SHP77 treated with DMSO at 0.1 percent for 48 hours (cell line): ENCODE measurements at regions not wholly inside any gene's neighbourhood (a gene's known extent, or its start where the extent isn't known, plus 50 kb on each side); places are given as distances from the start of the nearest gene placed in this dataset.

Experiments
- DNase-seq: peaks from one replicate; lab custom pipeline; 2025; lab: John Stamatoyannopoulos, UW

DNA sequence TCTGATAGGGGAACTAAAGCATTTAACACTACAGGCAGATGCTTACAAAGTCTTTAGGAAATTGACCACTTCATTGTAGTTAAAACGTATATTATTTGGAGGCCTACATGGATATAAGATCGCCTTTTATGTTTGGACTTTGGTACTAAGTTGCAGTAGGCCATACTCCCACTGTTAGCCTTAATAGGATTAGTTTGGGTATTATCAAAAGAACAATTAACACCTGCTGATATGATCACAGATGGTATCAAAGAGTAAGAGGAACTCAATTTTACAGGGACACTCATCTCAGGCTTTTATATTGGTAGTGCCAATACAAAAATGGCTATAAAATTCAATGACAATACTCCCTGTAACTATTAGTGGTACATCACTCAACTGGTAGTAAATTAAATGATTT is 1183.0 kb downstream of the MAT2B start:
- no peak for DNase-seq

DNA sequence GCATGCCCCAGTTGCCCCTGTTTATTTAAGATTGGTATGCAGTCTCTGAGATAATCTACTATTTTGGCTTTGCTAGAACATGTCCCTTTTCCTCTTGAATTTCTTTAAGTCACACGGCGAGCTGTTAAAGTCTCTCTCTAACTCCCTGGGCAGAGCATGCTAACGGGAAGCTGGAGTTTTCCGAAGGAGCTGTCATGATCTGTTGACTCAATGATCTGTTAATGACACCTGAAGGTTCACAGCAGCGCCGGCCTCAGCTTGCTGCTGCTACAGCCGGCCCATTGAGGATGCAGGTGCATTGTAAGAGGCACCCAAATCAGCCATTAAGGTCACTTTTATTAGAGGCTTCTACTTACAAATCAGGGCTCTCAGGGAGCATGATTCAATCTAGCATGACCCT is 1203.4 kb downstream of the MAT2B start:
- no peak for DNase-seq

DNA sequence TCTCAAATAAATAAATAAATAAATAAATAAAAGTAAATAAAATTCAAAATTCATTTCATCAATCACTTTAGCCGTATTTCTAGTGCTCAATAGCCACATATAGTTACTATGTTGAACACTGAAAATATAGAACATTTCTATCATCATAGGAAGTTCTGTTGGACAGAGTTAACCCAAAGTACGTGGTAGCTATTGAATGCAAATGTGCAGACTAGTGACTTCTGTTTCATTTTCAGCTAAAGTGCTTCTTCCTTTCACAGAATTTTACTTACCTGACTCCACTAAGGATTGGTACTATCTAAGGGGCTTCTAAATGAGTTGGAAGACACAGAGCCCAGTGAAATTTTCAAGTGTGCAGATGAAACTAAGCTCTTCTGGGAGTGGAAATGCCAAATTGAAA is 1208.3 kb downstream of the MAT2B start:
- no peak for DNase-seq

DNA sequence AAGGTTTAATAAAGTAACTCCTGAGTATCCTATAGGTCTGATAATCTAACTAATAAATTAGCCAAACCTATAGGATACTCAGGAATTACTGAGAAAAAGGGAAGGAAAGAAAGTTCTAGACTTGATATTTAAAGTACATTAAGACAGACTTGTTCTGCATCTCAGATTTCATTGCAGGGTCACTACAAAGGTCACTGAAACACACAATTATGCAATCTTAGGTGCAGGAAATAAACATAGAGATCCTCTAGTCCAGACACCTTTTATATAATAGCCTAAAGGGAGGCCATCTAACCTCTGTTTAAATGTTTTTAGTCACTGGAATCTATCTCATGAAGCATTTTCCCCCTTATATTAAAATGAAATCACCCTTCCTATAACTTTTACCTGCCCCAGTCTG is 1215.7 kb downstream of the MAT2B start:
- DNase-seq = no peak

DNA sequence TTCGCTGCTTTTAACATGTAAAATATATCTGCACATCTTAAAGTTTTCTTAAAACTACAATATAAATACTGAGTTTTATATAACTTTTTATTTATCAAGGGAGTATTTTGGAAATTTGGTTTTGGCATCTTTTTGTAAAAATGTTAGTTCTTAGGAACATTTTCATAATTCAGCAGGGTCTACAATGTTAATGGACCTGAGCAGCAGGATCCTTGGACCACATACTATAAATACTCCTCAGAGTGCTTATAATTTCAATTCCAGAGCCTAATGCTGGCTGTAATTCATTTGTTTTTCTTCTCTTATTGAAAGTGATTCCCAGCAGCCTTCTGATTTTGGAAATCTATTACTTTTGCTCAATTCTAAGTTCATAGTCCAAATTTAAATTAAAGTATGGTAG is 1216.2 kb downstream of the MAT2B start:
- no peak for DNase-seq

DNA sequence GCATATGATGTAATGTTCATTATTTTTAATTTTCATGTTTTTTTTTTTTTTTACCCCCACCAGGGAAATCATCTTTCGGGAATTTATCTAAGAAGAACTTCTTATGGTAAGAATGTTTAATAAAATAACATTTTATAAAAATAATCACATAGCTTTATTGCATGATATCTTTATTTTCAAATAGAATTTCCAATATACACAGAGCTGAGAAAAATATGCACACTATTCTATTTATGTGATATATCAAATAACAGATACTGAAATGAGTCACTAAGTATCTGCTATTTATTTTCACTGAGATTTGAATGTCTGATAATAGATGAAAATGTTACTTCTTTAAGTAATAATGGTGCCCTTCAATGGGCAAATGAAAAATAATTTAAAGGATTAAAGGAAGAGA is 1217.3 kb downstream of the MAT2B start:
- DNase-seq = no peak

DNA sequence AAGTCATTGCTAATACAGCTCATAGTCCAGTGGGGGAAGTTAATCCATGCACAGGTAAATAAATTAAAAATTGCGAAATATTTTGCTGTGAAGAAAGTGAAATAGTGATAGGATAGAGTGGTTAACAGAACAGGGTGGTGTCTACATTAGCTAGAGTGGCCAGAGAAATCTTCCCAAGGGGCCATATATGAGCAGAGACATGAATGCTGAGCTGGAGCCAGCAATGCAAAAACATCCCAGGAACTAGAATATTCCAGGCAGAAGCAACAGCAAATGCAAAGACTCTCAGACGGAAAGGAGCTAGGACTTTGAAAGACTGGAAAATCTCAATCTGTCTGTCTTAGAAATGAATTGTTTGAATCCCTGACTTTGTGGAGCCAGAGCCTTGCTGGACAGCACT is 1221.6 kb downstream of the MAT2B start:
- DNase-seq = no peak

DNA sequence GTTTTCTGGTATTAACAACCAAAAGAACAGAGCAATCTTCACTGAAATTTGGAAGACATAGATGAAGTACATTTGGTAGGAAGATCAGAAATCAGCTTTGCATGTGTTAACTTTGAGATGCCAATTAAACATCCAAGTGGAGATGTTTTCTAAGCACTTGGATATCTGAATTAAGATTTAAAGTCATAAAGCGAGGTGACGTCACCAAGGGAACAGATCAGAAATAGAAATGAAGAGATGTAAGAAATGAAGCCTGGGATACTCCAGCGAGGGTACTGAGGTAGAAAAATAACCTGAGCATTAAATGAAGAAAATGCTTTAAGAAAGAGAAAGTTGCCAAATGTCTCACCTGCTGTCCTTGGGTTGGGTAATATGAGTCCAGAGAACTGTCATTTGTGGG is 1223.3 kb downstream of the MAT2B start:
- no peak for DNase-seq

DNA sequence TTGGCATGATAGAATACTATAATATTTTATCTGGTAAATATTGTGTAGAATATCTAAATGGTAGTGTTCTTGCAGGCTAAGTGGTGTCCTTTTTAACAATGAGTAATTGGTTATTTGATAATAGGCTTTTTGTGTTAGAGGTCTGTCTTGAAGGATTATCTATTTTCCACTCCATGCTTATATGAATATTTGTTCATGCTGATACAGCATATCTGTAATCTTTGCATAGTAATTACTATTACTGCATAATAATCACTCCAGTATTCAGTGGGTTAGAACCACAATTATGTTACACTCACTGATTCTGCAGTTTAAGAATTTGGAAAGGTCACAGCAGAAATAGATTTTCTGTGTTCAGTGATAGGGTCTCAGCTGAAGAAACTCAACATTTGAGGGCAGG is 1229.9 kb downstream of the MAT2B start:
- DNase-seq = no peak

DNA sequence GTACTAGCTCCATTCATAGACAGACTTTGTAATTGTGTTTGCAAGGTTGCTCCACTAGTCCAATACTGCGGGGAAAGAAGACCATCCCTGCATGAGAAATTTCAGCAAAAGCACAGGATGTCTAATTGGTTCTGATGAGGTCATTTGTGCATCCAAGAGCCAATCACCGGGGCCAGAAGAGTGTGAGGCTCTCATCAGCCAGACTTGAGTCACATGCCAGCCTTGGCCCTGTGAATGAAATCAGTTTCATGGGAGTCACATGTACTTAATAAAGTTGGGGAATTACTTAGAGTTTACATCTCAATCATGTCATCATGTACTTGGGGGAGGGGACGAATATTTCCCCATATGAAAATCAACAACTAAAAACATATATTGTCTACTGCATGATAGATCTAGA is 1236.0 kb downstream of the MAT2B start:
- no peak for DNase-seq

DNA sequence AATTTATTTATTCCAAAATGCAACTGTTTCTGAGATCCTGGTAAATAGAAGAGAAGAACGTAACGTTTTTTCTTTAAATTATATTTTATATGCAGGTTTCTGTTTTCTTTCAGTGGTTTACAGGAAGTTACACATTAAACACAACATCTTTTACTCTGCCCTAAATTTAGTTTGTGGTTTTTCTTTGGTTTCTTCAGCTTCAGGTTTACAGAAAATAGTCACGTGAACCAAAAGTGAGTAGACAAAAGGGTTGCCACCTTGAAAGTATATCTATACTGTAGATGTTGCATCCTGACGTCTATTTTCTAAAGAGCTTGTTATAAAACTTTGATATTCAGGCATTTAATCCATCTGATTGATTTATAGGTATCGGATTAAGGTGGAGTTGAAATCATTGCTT is 1236.6 kb downstream of the MAT2B start:
- DNase-seq = no peak

DNA sequence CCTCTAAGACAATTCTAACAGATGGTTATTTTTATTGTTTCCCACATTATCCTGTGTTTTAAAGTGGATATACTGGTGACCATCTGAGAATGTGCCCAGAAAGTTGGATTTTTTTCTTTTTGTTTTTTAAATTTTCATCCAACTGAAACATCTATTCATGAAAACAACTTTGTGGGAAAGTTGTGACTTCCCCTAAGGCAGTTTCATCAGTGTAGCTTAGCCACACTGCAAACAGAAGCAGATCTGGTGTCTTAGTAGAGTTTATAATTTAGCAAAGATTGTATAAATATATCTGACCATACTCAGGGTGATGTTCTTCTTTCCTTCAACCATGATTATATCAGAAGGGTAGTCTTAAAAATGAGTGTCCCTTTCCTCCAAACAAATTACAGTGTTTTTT is 1241.3 kb downstream of the MAT2B start:
- no peak for DNase-seq

DNA sequence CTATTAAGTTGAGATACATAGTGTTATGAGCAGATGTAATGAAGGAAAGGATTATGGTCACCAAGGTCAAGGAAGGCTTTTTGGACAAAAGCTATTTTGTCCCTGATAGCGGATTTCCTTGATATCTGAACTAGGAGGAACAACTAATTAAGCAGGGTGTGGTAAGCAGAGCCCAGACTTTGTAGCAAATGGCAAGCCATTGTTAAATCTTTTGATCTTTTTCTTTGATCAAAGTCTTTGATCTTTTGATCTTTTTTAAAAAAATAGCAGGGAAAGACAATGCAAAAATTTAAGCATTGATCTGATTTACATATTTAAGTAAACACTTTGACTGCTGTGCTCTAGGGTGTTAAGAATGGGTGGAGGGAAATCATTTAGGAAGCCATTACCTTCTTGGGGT is 1242.0 kb downstream of the MAT2B start:
- no peak for DNase-seq

DNA sequence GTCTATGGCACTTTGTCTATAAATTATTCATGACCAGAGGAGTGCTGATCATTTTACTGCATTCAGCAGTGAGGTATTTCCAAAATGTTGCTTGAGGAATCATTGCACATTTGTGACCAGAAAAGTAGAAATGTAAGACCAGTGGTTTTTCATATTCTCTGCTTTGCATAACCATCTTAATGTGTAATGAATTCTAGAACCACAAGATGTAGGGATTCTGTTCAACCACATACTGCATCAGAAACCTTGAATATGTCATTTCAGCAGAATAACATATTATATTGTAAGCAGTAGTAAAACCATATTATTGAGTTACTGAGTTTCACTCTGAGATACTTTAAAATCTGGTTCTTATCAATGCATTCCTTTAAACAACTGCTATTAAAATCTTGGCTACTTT is 1243.4 kb downstream of the MAT2B start:
- no peak for DNase-seq

DNA sequence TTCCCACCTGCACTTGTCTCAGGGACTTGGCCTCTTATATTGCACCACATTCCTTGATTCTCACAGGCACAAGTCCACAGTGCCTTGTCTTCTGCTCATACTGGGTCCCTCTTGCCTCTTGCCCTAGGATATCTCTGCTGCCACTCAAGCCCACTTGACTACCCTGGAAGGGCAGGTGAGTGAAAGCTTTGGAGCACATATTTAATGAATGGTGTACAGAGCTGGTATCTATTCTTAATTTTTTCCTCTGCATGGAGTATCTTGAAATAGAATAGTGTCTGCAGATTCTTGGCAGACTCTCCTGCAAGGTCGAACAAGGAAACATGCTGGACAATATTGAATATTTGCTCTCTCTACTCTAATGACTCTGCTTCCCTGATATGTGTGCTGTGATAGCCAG is 1248.0 kb downstream of the MAT2B start:
- no peak for DNase-seq

DNA sequence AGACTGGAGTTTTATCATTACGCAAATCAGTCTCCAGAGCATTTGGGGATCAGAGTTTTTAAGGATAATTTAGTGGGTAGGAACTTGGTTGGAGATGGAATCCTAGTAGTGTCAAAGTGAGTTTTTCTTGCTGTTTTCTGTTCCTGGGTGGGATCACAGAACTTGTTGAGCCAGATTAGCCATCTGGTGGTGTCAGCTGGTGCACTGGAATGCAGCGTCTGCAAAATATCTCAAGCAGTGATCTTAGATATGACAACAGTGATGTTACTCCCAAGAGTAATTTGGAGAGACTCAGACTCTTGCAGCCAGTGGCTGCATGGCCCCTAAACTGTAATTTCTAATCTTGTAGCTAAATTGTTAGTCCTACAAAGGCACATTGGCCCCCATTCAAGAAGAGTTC is 1257.8 kb downstream of the MAT2B start:
- no peak for DNase-seq

DNA sequence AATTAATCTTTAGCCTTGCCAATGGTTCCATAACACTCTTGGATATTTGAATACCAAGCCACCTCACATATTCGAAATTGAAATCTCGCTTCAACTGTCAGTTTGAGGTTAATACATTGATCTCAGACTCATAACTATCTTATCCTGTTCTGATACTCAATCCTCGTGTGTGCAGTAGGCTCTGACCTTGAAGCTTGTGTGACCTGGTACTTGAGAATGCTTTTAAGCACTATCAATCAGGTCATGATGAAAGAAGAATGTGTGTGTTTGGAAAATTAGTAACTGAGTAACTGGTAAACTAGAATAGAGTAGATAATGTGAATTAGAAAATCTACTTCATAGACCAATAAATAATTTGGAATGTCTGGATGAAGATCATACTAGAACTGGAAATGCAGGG is 1266.7 kb downstream of the MAT2B start:
- DNase-seq = no peak

DNA sequence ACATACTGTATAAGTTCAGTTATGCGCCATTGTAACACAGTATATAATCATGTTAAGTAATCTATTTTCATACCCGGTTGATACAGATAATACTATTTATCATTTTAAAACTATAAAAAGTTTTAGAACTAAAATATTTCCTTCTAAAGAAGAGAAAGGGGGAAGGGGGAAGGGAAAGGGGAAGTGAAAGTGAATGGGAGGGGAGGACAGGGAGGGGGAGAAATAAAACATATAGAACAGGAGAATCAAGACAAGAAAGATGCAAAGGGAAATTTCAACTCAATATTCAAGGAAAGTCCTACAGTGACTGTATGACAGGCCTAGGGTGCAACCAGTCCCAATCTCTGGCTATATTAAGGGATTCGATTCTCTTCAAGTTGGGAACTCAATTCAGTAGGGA is 1278.8 kb downstream of the MAT2B start:
- DNase-seq = no peak

DNA sequence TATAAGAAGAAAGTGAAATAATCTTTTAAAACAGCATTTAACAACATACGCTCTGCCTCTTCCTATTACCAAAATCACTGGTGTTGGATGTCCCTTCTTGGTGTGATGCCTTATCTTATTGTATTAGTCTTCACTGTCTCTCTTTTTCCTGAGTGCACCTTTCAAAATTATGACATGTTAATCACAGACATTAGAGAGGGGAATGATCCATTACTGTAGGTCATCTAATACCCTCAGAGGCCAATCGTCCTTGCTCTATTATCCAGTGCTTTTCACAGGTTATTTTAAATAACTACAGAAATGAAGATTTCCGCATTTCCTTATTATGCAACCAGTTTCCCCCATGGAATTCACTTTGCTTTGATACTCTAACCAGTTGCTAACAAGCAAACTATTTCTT is 1292.7 kb downstream of the MAT2B start:
- no peak for DNase-seq

DNA sequence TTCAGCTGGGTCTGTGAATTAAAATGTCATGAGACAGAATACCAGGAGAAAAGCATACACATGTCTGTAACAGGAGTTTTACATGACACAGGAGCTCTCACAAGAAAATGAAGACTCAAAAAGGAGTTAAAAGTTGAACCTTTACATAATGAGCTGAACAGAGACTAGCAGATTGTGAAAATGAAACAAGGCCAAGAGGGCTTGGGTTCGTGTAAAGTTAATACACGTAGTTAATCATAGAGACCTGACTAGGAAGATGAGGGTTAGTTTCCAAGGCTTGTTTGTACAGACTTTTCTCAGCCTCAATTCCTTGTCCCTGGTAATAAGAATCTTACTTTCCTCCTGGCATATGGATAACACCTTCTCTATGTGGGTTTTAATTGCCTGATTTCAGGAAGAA is 1294.0 kb downstream of the MAT2B start:
- no peak for DNase-seq

DNA sequence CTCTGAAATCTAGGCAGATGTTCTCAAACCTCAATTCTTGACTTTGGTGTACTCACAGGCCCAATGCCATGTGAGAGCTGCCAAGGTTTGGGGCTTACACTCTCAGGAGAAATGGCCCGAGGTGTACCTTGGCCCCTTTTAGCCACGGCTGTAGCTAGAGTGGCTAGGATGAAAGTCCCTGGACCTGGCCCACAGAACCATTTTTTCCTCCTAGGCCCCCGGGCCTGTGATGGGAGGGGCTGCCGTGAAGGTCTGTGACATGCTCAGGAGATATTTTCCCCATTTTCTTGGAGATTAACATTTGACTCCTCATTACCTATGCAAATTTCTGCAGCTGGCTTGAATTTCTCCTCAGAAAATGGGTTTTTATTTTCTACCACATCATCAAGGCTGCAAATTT is 1296.5 kb downstream of the MAT2B start:
- no peak for DNase-seq

DNA sequence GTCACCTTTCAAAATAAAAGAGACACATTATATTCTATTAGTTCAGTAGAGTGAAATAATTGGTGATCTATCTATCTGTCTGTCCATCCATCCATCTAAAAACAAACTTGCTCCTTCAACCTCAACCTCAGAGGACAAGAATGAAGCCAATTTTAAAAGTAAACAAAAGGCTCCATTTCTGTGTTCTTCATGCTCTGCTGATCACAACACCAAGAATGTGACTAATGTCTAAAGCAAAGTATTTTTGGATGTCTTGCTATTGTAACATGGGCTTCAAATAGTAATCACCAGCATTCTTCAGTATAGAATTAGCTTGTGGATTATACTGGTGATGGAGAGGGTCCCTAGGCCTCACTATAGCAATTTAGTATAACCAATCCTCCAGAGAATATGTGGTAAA is 1304.4 kb downstream of the MAT2B start:
- no peak for DNase-seq

DNA sequence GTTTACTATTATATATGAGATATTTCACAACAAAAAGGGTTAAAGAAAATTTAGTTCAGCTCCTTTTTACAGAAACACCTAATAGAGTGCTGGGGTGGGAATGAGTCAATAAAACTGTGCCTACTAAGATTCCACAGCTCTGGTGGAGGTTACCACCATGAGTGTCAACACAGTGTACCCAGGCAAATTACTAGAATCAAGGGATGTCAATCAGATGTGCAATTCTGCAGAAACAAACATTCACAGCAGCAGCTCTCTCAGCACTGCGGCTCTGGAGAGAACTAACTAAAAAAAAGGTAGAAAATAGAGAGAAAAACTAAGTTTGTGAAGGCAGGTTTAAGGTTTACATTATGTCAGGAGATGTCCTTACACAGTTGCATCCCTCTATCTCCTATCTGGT is 1313.0 kb downstream of the MAT2B start:
- no peak for DNase-seq

DNA sequence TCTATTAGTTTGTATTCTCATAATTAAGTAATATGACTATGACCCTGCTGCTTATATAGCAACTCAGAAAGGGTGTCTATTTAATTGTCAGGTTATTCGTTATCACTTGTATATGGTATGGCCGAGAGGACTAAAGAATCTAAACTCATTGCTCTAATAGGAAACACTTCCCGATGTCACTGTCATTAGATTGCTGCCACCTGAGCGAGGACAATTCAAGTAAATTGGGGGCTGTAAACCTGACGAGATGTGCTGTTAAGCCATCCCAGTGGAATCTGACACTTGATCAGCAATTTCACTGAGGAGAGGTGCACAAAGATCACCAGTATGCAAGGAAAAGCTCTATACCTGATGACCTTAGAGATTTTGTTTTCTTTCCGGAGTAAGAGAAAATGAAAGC is 1319.3 kb downstream of the MAT2B start:
- DNase-seq = no peak

DNA sequence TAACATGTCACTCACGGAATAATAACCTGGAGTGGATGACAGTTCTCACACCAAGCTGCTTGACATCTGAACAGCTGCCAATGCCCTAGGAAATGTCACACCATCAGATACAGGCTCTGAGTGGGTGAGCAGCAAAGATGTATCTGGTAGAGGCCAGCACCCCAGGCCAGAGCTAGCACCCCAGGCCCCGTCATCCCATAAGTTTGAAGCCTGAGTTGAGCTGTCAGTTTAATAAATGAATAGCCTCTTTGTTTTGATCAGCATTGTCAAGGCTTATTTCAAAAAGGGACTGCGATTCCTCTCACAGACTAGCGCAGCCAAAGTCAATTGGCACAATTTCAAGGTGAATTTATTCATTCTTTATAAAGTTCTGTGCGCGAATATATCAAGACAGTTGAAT is 1327.1 kb downstream of the MAT2B start:
- DNase-seq = no peak
